K562 (cell line): ENCODE measurements at regions not wholly inside any gene's neighbourhood (a gene's known extent, or its start where the extent isn't known, plus 50 kb on each side); places are given as distances from the start of the nearest gene placed in this dataset.

Experiments
- ATAC-seq: fragments of 200-7000 bp; cut with Tn5 transposase; 3 replicates; pipeline ENCODE4 v1.9.1; 2020; ENCODE audit warnings: moderate library complexity
- BruUV-seq: library from RNA; stranded (reverse); fragments of 400-500 nt; replicated peaks from 2 replicates; lab custom pipeline; 2021; lab: Mats Ljungman, UMichigan
- CTCF ChIA-PET: fragments of 300-600 bp; formaldehyde crosslinking; extraction: SDS; loops from one replicate; lab custom pipeline; 2021; ENCODE audit warnings: low intra/inter-chr PET ratio; lab: Yijun Ruan, JAX
- POLR2A ChIA-PET: fragments of 300-600, 350-650 bp; sonication (Branson Sonifier 250); formaldehyde crosslinking; extraction: SDS; loops from one replicate; lab custom pipeline; 2021; ENCODE audit warnings: antibody characterized with exemption, inconsistent platforms; lab: Yijun Ruan, JAX
- DNase-seq, 4 experiments: peaks; one replicate each; pipeline versions ENCODE4 v3.0.0 to v3.0.0-alpha.2; 2011 to 2018; ENCODE audit warnings: low spot score in 3 of 4, mixed read lengths in 3 of 4; ENCODE audit errors: extremely low read depth in 1 of 4
- FAIRE-seq: peaks from 2 replicates; lab custom pipeline; 2011; peaks lifted over from hg19 to GRCh38; lab: Jason Lieb, UNC
- H2AFZ ChIP-seq: 2 replicates; pipeline ENCODE4 v1.6.0; 2011; ENCODE audit warnings: low read depth, low read length, control low read depth, inconsistent platforms
- H3K27ac ChIP-seq: fragments of 200-600 bp; 3 replicates; pipeline ENCODE4 v1.8.0; 2011; ENCODE audit warnings: low read depth, mild to moderate bottlenecking, control low read depth, inconsistent platforms, low read length, moderate library complexity, mixed read lengths; ENCODE audit errors: extremely low read depth
- H3K27me3 ChIP-seq, 2 experiments: fragments of 300-600 bp in 1 of 2; 2 replicates in 1 of 2; 3 replicates in 1 of 2; pipeline versions ENCODE4 v1.6.0 to v1.8.0; 2011; ENCODE audit warnings: inconsistent platforms in 2 of 2, low read length in 2 of 2, mild to moderate bottlenecking in 1 of 2, mixed read lengths in 1 of 2, moderate library complexity in 1 of 2; ENCODE audit not compliant: control insufficient read depth in 2 of 2, insufficient read depth in 2 of 2
- H3K36me3 ChIP-seq: fragments of 300-600 bp; 3 replicates; pipeline ENCODE4 v1.8.0; 2011; ENCODE audit warnings: mild to moderate bottlenecking, low read length, inconsistent platforms; ENCODE audit not compliant: control insufficient read depth, insufficient read depth
- H3K4me1 ChIP-seq, 2 experiments: fragments of 200-600 bp in 1 of 2; replicated peaks in 1 of 2; 2 replicates in 1 of 2; 3 replicates in 1 of 2; pipeline versions ENCODE4 v1.5.1 to v1.8.0; 2011; ENCODE audit warnings: inconsistent platforms in 2 of 2, low read length in 2 of 2, mild to moderate bottlenecking in 1 of 2, mixed read lengths in 1 of 2, moderate library complexity in 1 of 2; ENCODE audit not compliant: control insufficient read depth in 2 of 2, insufficient read depth in 2 of 2
- H3K4me2 ChIP-seq: 2 replicates; pipeline ENCODE4 v1.6.1; 2011; ENCODE audit warnings: low read length, control low read depth, inconsistent platforms, mixed read lengths; ENCODE audit not compliant: insufficient read depth
- H3K4me3 ChIP-seq: fragments of 200-600 bp; sonication (generic), shearing (Covaris generic); 2 replicates; pipeline ENCODE4 v1.5.1; 2016; ENCODE audit warnings: control low read depth, inconsistent platforms
- H3K79me2 ChIP-seq: fragments of 200-600 bp; 3 replicates; pipeline ENCODE4 v1.8.0; 2011; ENCODE audit warnings: low read length, inconsistent platforms; ENCODE audit not compliant: control insufficient read depth, insufficient read depth
- H3K9ac ChIP-seq, 2 experiments: 2 replicates each; pipeline versions ENCODE4 v1.6.0 to v1.6.1; 2011; ENCODE audit warnings: low read depth in 2 of 2, low read length in 2 of 2, control low read depth in 1 of 2, inconsistent platforms in 1 of 2, mild to moderate bottlenecking in 1 of 2, mixed read lengths in 1 of 2; ENCODE audit not compliant: insufficient read depth in 1 of 2
- H3K9me1 ChIP-seq: one replicate; pipeline ENCODE4 v1.6.0; 2011; ENCODE audit warnings: inconsistent platforms, mild to moderate bottlenecking, low read length, moderate library complexity; ENCODE audit not compliant: control insufficient read depth, insufficient read depth
- H3K9me3 ChIP-seq: replicated peaks from 2 replicates; pipeline ENCODE4 v1.5.1; 2011; ENCODE audit warnings: low read depth, low read length, inconsistent platforms; ENCODE audit not compliant: control insufficient read depth, insufficient read depth
- H4K20me1 ChIP-seq: replicated peaks from 2 replicates; pipeline ENCODE4 v1.6.1; 2011; ENCODE audit warnings: low read length, inconsistent platforms, mixed read lengths; ENCODE audit not compliant: control insufficient read depth, insufficient read depth
- GATAD2B ChIP-seq: fragments of 450-650 bp; IDR thresholded peaks from 2 replicates; pipeline ENCODE4 v1.6.1; 2017; ENCODE audit warnings: mild to moderate bottlenecking, borderline replicate concordance
- MBD2 ChIP-seq: sonication (generic); IDR thresholded peaks from 2 replicates; pipeline ENCODE4 v1.6.1; 2016; ENCODE audit warnings: low read depth, borderline replicate concordance
- MXI1 ChIP-seq: IDR thresholded peaks from 2 replicates; pipeline ENCODE4 v1.6.1; 2011; ENCODE audit warnings: low read depth, mild to moderate bottlenecking, improper control_type of control experiment, low read length
- NCOR1 ChIP-seq: fragments of 450-650 bp; IDR thresholded peaks from 2 replicates; pipeline ENCODE4 v1.6.1; 2016; ENCODE audit warnings: mild to moderate bottlenecking, moderate library complexity
- RAD51 ChIP-seq: fragments of 450-650 bp; IDR thresholded peaks from 2 replicates; pipeline ENCODE4 v1.7.1; 2016; ENCODE audit warnings: low read depth, mild to moderate bottlenecking, borderline replicate concordance
- SMAD3 ChIP-seq: fragments of 450-650 bp; formaldehyde crosslinking; conservative IDR thresholded peaks from 2 replicates; pipeline ENCODE4 v1.4.0; 2020; ENCODE audit warnings: mild to moderate bottlenecking
- ZC3H8 ChIP-seq: fragments of 450-650 bp; IDR thresholded peaks from 2 replicates; pipeline ENCODE4 v1.6.1; 2017
- ZNF79 ChIP-seq: fragments of 250-450 bp; sonication (Bioruptor Pico); IDR thresholded peaks from 2 replicates; pipeline ENCODE4 v1.4.0; 2020; ENCODE audit warnings: low read depth, mild to moderate bottlenecking, moderate library complexity
- in situ Hi-C: fragments of 300-500 bp; cut with MboI; formaldehyde crosslinking; loops from 4 replicates; pipeline ENCODE4 v1.15.0; 2018; ENCODE audit warnings: inconsistent platforms, mixed read lengths
- intact Hi-C: fragments of 100-400 bp; cut with micrococcal nuclease; formaldehyde crosslinking; loops from 2 replicates; pipeline ENCODE4 v1.14.2; 2022
- TF ChIP-seq, protein P1 (sequence below): sonication (generic); IDR thresholded peaks from 2 replicates; pipeline ENCODE4 v1.6.1; 2016
- TF ChIP-seq, protein P2 (sequence below), 2 experiments: fragments of 450-650 bp; IDR thresholded peaks; 2 replicates each; pipeline ENCODE4 v1.6.1; 2016; ENCODE audit warnings: mild to moderate bottlenecking in 2 of 2, borderline replicate concordance in 1 of 2, low read depth in 1 of 2, moderate library complexity in 1 of 2
- TF ChIP-seq, protein P3 (sequence below): fragments of 250-450 bp; sonication (Bioruptor Pico); IDR thresholded peaks from 2 replicates; pipeline ENCODE4 v1.4.0; 2020; ENCODE audit warnings: mild to moderate bottlenecking
- TF ChIP-seq, protein P4 (sequence below): fragments of 250-450 bp; sonication (Bioruptor Pico); IDR thresholded peaks from 2 replicates; pipeline ENCODE4 v1.8.0; 2021; ENCODE audit warnings: moderate library complexity, mild to moderate bottlenecking, inconsistent platforms

DNA sequence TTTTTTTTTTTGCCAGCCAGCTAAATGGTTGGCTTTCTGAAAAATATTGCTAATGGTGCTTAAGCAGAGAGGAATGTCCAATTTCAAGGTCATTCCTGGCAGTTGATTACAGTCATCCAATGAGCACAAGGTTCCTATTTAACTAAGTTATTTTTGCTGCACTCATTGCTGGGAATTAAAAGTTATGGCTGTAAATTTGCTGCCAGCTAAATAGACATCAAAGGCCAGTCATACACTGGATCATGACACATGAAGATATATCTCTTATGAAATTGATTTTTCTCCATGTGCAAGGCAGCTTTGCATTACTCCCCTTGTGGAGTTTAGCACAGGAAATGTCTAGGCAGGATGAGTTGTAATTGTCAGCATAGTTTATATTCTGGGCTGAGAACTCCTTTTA is 1898.4 kb upstream of the CELF4 start:
- H3K79me2 ChIP-seq = no peaks in the 10 kb centered on the region
- no peaks in the 10 kb centered on the region; the same call in 1 of the 2 replicates for H3K9me3 ChIP-seq
- intact Hi-C loops (no loop called here), in situ Hi-C loops (no loop called here)
- CTCF ChIA-PET = no interaction called here
- H3K36me3 ChIP-seq = no peaks in the 10 kb centered on the region
- no peaks in the 10 kb centered on the region for H3K9me1 ChIP-seq
- H3K4me1 ChIP-seq = no peaks in the 10 kb centered on the region
- H3K9ac ChIP-seq = no peak overlapping the region
- no peak overlapping the region for H2AFZ ChIP-seq
- no peak overlapping the region for H3K4me2 ChIP-seq
- ATAC-seq (no peak), DNase-seq (no peak), FAIRE-seq (no peak)
- POLR2A ChIA-PET = no interaction called here
- no TSS peak for BruUV-seq
- H3K27ac ChIP-seq = no peak overlapping the region
- no peaks in the 10 kb centered on the region for H3K27me3 ChIP-seq
- no peaks in the 10 kb centered on the region for H4K20me1 ChIP-seq
- no peak overlapping the region for H3K4me3 ChIP-seq
- TF ChIP-seq, protein P1, sequence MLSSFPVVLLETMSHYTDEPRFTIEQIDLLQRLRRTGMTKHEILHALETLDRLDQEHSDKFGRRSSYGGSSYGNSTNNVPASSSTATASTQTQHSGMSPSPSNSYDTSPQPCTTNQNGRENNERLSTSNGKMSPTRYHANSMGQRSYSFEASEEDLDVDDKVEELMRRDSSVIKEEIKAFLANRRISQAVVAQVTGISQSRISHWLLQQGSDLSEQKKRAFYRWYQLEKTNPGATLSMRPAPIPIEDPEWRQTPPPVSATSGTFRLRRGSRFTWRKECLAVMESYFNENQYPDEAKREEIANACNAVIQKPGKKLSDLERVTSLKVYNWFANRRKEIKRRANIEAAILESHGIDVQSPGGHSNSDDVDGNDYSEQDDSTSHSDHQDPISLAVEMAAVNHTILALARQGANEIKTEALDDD = no peak
- TF ChIP-seq RAD51 = no peak
- no peak for TF ChIP-seq ZC3H8
- TF ChIP-seq, protein P2, sequence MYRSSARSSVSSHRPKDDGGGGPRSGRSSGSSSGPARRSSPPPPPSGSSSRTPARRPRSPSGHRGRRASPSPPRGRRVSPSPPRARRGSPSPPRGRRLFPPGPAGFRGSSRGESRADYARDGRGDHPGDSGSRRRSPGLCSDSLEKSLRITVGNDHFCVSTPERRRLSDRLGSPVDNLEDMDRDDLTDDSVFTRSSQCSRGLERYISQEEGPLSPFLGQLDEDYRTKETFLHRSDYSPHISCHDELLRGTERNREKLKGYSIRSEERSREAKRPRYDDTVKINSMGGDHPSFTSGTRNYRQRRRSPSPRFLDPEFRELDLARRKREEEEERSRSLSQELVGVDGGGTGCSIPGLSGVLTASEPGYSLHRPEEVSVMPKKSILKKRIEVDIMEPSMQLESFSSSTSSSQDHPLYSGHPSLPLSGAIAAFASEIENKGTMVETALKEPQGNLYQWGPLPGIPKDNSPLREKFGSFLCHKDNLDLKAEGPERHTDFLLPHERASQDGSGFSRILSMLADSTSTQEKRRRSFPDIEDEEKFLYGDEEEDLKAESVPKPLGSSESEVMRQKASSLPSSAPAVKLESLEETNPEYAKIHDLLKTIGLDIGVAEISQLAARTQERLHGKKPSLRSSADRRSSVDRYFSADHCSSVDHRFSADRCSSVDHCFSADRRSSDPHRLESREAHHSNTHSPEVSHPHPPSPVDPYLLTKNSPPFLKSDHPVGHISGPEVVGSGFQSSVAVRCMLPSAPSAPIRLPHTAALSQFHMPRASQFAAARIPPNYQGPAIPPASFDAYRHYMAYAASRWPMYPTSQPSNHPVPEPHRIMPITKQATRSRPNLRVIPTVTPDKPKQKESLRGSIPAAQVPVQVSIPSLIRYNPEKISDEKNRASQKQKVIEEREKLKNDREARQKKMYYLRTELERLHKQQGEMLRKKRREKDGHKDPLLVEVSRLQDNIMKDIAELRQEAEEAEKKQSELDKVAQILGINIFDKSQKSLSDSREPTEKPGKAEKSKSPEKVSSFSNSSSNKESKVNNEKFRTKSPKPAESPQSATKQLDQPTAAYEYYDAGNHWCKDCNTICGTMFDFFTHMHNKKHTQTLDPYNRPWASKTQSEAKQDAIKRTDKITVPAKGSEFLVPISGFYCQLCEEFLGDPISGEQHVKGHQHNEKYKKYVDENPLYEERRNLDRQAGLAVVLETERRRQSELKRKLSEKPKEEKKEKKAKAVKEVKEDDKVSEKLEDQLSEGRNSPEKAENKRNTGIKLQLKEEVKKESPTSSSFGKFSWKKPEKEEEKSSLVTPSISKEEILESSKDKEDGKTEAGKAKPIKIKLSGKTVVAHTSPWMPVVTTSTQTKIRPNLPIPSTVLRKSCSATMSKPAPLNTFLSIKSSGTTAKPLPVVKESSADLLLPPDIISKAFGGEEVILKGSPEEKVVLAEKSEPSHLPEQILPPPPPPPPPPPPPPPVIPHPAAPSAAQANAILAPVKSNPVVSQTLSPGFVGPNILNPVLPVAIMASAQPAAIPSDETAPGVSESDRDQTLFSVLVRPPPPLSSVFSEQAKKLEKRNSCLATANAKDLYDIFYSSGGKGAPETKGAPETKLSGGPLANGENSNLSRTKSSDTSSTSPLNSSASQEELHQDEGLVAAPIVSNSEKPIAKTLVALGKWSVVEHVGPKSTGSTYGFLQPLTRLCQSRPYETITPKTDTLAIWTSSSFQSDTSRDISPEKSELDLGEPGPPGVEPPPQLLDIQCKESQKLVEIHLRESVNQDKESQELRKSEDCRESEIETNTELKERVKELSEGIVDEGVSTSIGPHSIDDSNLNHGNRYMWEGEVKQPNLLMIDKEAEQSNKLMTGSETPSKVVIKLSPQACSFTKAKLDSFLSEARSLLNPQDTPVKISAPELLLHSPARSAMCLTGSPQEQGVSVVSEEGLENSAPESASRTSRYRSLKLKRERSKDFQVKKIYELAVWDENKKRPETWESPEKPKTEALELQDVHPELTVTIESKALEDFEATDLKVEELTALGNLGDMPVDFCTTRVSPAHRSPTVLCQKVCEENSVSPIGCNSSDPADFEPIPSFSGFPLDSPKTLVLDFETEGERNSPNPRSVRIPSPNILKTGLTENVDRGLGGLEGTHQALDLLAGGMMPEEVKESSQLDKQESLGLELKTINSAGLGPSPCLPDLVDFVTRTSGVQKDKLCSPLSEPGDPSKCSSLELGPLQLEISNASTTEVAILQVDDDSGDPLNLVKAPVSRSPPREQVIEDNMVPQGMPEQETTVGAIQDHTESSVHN (IDR thresholded peaks at IDR 0.05; ENCODE audit: borderline replicate concordance in 1 of 2, low read depth in 1 of 2) = no peak
- no peak for TF ChIP-seq MBD2
- no peak for TF ChIP-seq GATAD2B
- TF ChIP-seq, protein P3, sequence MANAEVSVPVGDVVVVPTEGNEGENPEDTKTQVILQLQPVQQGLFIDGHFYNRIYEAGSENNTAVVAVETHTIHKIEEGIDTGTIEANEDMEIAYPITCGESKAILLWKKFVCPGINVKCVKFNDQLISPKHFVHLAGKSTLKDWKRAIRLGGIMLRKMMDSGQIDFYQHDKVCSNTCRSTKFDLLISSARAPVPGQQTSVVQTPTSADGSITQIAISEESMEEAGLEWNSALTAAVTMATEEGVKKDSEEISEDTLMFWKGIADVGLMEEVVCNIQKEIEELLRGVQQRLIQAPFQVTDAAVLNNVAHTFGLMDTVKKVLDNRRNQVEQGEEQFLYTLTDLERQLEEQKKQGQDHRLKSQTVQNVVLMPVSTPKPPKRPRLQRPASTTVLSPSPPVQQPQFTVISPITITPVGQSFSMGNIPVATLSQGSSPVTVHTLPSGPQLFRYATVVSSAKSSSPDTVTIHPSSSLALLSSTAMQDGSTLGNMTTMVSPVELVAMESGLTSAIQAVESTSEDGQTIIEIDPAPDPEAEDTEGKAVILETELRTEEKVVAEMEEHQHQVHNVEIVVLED (CRISPR knock-in tag) = no peak
- no peak for TF ChIP-seq NCOR1
- no peak for TF ChIP-seq ZNF79
- no peak for TF ChIP-seq MXI1
- TF ChIP-seq, protein P4, sequence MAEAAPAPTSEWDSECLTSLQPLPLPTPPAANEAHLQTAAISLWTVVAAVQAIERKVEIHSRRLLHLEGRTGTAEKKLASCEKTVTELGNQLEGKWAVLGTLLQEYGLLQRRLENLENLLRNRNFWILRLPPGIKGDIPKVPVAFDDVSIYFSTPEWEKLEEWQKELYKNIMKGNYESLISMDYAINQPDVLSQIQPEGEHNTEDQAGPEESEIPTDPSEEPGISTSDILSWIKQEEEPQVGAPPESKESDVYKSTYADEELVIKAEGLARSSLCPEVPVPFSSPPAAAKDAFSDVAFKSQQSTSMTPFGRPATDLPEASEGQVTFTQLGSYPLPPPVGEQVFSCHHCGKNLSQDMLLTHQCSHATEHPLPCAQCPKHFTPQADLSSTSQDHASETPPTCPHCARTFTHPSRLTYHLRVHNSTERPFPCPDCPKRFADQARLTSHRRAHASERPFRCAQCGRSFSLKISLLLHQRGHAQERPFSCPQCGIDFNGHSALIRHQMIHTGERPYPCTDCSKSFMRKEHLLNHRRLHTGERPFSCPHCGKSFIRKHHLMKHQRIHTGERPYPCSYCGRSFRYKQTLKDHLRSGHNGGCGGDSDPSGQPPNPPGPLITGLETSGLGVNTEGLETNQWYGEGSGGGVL = no peak
- TF ChIP-seq SMAD3 (CRISPR knock-in tag) = no peak
